Vagina (tissue), 2 donors: ENCODE measurements at regions not wholly inside any gene's neighbourhood (a gene's known extent, or its start where the extent isn't known, plus 50 kb on each side); places are given as distances from the start of the nearest gene placed in this dataset.

Source experiments
- POLR2A ChIP-seq, 2 donors: fragments of 450-650 bp; IDR thresholded peaks; one replicate each; pipeline ENCODE4 v1.6.1; 2017; ENCODE audit warnings: antibody characterized with exemption in 2 of 2, mild to moderate bottlenecking in 2 of 2, moderate library complexity in 2 of 2
- TF ChIP-seq, protein P1 (sequence below), 3 experiments: fragments of 450-650 bp in 2 of 3; fragments of 200-600 bp in 1 of 3; sonication (generic) in 1 of 3; IDR thresholded peaks; one replicate each; pipeline ENCODE4 v1.5.1; 2017 to 2019; ENCODE audit warnings: antibody characterized with exemption in 3 of 3, mild to moderate bottlenecking in 2 of 3, moderate library complexity in 2 of 3

- TF ChIP-seq, protein P1, sequence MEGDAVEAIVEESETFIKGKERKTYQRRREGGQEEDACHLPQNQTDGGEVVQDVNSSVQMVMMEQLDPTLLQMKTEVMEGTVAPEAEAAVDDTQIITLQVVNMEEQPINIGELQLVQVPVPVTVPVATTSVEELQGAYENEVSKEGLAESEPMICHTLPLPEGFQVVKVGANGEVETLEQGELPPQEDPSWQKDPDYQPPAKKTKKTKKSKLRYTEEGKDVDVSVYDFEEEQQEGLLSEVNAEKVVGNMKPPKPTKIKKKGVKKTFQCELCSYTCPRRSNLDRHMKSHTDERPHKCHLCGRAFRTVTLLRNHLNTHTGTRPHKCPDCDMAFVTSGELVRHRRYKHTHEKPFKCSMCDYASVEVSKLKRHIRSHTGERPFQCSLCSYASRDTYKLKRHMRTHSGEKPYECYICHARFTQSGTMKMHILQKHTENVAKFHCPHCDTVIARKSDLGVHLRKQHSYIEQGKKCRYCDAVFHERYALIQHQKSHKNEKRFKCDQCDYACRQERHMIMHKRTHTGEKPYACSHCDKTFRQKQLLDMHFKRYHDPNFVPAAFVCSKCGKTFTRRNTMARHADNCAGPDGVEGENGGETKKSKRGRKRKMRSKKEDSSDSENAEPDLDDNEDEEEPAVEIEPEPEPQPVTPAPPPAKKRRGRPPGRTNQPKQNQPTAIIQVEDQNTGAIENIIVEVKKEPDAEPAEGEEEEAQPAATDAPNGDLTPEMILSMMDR (IDR thresholded peaks at IDR 0.05): no peak
- TF ChIP-seq POLR2A (IDR thresholded peaks at IDR 0.05): no peak
These were observed 55.3 kb upstream of the P2RY1 start for GRCh38 chr3:152779653-152780052.
